OCI-LY1 (cell line): ENCODE measurements at regions not wholly inside any gene's neighbourhood (a gene's known extent, or its start where the extent isn't known, plus 50 kb on each side); places are given as distances from the start of the nearest gene placed in this dataset.

Source experiments
- CTCF ChIP-seq: fragments of 200-600 bp; sonication (generic), shearing (Covaris generic); IDR thresholded peaks from 2 replicates; pipeline ENCODE4 v1.5.1; 2017; ENCODE audit warnings: mild to moderate bottlenecking, antibody characterized with exemption, low read length, moderate library complexity, mixed read lengths
- EZH2 ChIP-seq: fragments of 200-600 bp; sonication (generic), shearing (Covaris generic); IDR thresholded peaks from 2 replicates; pipeline ENCODE4 v1.8.0; 2017; ENCODE audit warnings: borderline replicate concordance, mixed run types, mild to moderate bottlenecking, antibody characterized with exemption, low read length, moderate library complexity, mixed read lengths

- TF ChIP-seq CTCF (no peak), EZH2 (no peak)
Measured at GRCh38 chrX:33808636-33809035, 323.5 kb downstream of the FAM47A start.
